GM23338 (cell line): ENCODE measurements at regions not wholly inside any gene's neighbourhood (a gene's known extent, or its start where the extent isn't known, plus 50 kb on each side); places are given as distances from the start of the nearest gene placed in this dataset.
"Not testable (repeated sequence)": the region's sequence is repeated elsewhere in the genome, so short reads cannot be mapped to it uniquely, and the experiment has no call there.

Experiments used
- ATAC-seq: fragments of 200-7000 bp; cut with Tn5 transposase; 3 replicates; pipeline ENCODE4 v1.9.1; 2020
- DNase-seq: peaks from one replicate; pipeline ENCODE4 v3.0.0-alpha.2; 2015; ENCODE audit warnings: low spot score
- H2AFZ ChIP-seq: fragments of 200-600 bp; sonication (generic); 2 replicates; pipeline ENCODE4 v1.8.0; 2016; ENCODE audit warnings: antibody characterized with exemption, mild to moderate bottlenecking, moderate library complexity
- H3F3A ChIP-seq: fragments of 200-600 bp; sonication (generic); replicated peaks from 2 replicates; pipeline ENCODE4 v1.8.0; 2017; ENCODE audit warnings: antibody characterized with exemption, mixed run types, low read depth
- H3K27ac ChIP-seq: fragments of 200-600 bp; sonication (generic); 2 replicates; pipeline ENCODE4 v1.6.1; 2016; ENCODE audit warnings: low read depth
- H3K27me3 ChIP-seq: fragments of 200-600 bp; sonication (generic); 2 replicates; pipeline ENCODE4 v1.8.0; 2016; ENCODE audit warnings: mild to moderate bottlenecking, mixed run types, moderate library complexity; ENCODE audit not compliant: insufficient read depth
- H3K36me3 ChIP-seq: fragments of 200-600 bp; sonication (generic); 2 replicates; pipeline ENCODE4 v1.8.0; 2016; ENCODE audit warnings: mild to moderate bottlenecking; ENCODE audit not compliant: insufficient read depth
- H3K4me1 ChIP-seq: fragments of 200-600 bp; sonication (generic); 2 replicates; pipeline ENCODE4 v1.8.0; 2016; ENCODE audit warnings: mild to moderate bottlenecking, moderate library complexity; ENCODE audit not compliant: insufficient read depth
- H3K4me2 ChIP-seq: fragments of 200-600 bp; sonication (generic); 2 replicates; pipeline ENCODE4 v1.7.1; 2017; ENCODE audit warnings: mixed run types
- H3K4me3 ChIP-seq: fragments of 200-600 bp; sonication (generic); 2 replicates; pipeline ENCODE4 v1.6.1; 2016; ENCODE audit warnings: mixed run types
- H3K79me2 ChIP-seq: fragments of 200-600 bp; sonication (generic); replicated peaks from 2 replicates; pipeline ENCODE4 v1.8.0; 2017; ENCODE audit warnings: mild to moderate bottlenecking; ENCODE audit not compliant: insufficient read depth
- H3K9me2 ChIP-seq: fragments of 200-600 bp; sonication (generic); 2 replicates; pipeline ENCODE4 v1.8.0; 2017; ENCODE audit not compliant: insufficient read depth
- H4K20me1 ChIP-seq: fragments of 200-600 bp; sonication (generic); replicated peaks from 2 replicates; pipeline ENCODE4 v1.8.0; 2017; ENCODE audit warnings: mild to moderate bottlenecking; ENCODE audit not compliant: insufficient read depth
- H3K27ac Mint-ChIP-seq: 2 replicates; pipeline ENCODE4 v1.8.0; 2020; ENCODE audit warnings: inconsistent platforms, mild to moderate bottlenecking, moderate library complexity, mixed read lengths
- H3K27me3 Mint-ChIP-seq: 3 replicates; pipeline ENCODE4 v1.8.0; 2022; ENCODE audit warnings: low read depth, mild to moderate bottlenecking, moderate library complexity, mixed read lengths, inconsistent platforms; ENCODE audit not compliant: insufficient read depth, poor library complexity
- H3K36me3 Mint-ChIP-seq: 3 replicates; pipeline ENCODE4 v1.8.0; 2021; ENCODE audit warnings: low read depth, mild to moderate bottlenecking, inconsistent platforms, moderate library complexity, mixed read lengths
- H3K4me1 Mint-ChIP-seq: 3 replicates; pipeline ENCODE4 v1.8.0; 2020; ENCODE audit warnings: mild to moderate bottlenecking, inconsistent platforms, mixed read lengths
- H3K4me3 Mint-ChIP-seq: 3 replicates; pipeline ENCODE4 v1.8.0; 2021; ENCODE audit warnings: moderate library complexity, mild to moderate bottlenecking, inconsistent platforms, mixed read lengths
- H3K9me3 Mint-ChIP-seq: 3 replicates; pipeline ENCODE4 v1.8.0; 2020; ENCODE audit warnings: moderate library complexity, mild to moderate bottlenecking, inconsistent platforms, mixed read lengths
- CREB1 ChIP-seq: fragments of 250-450 bp; sonication (Bioruptor Pico); IDR thresholded peaks from 2 replicates; pipeline ENCODE4 v1.5.0; 2020; ENCODE audit warnings: low read depth, mild to moderate bottlenecking, moderate library complexity
- ETS1 ChIP-seq: IDR thresholded peaks from 2 replicates; pipeline ENCODE4 v1.6.1; 2016; ENCODE audit warnings: antibody characterized with exemption
- EZH2 ChIP-seq: fragments of 200-600 bp; sonication (generic); IDR thresholded peaks from one replicate; pipeline ENCODE4 v1.8.0; 2017; ENCODE audit warnings: antibody characterized with exemption, mild to moderate bottlenecking, low read depth; ENCODE audit not compliant: unreplicated experiment
- EZH2phosphoT487 ChIP-seq: fragments of 200-600 bp; sonication (generic); IDR thresholded peaks from one replicate; pipeline ENCODE4 v1.8.1; 2018; ENCODE audit warnings: antibody characterized with exemption; ENCODE audit not compliant: unreplicated experiment
- JUNB ChIP-seq: IDR thresholded peaks from one replicate; pipeline ENCODE4 v1.6.1; 2016; ENCODE audit warnings: antibody characterized with exemption; ENCODE audit not compliant: unreplicated experiment
- NANOG ChIP-seq: IDR thresholded peaks from 2 replicates; pipeline ENCODE4 v1.6.1; 2016; ENCODE audit warnings: antibody characterized with exemption, borderline replicate concordance
- POLR2AphosphoS5 ChIP-seq: IDR thresholded peaks from 2 replicates; pipeline ENCODE4 v1.6.1; 2016; ENCODE audit warnings: antibody characterized with exemption, low read depth
- REST ChIP-seq: IDR thresholded peaks from one replicate; pipeline ENCODE4 v1.6.1; 2018; ENCODE audit warnings: antibody characterized with exemption; ENCODE audit not compliant: unreplicated experiment
- STAT1 ChIP-seq: IDR thresholded peaks from one replicate; pipeline ENCODE4 v1.6.1; 2016; ENCODE audit warnings: antibody characterized with exemption; ENCODE audit not compliant: unreplicated experiment
- ZNF114 ChIP-seq: fragments of 250-450 bp; sonication (Bioruptor Pico); IDR thresholded peaks from 2 replicates; pipeline ENCODE4 v1.5.0; 2020; ENCODE audit warnings: mild to moderate bottlenecking, moderate library complexity
- ZNF331 ChIP-seq: fragments of 250-450 bp; sonication (Bioruptor Pico); IDR thresholded peaks from 2 replicates; pipeline ENCODE4 v1.5.0; 2020; ENCODE audit warnings: low read depth, mild to moderate bottlenecking, moderate library complexity
- TF ChIP-seq, protein P1 (sequence below): fragments of 250-450 bp; sonication (Bioruptor Pico); IDR thresholded peaks from 2 replicates; pipeline ENCODE4 v1.5.0; 2020; ENCODE audit warnings: mild to moderate bottlenecking, moderate library complexity

- Histone ChIP-seq H3K4me2 (no peak overlapping the region), H3K27me3 (no peaks in the 10 kb centered on the region), H2AFZ (no peak overlapping the region), H3K79me2 (no peaks in the 10 kb centered on the region), H3F3A (no peaks in the 10 kb centered on the region), H3K9me2 (no peaks in the 10 kb centered on the region), H3K27ac (no peak overlapping the region), H4K20me1 (no peaks in the 10 kb centered on the region), H3K4me1 (no peaks in the 10 kb centered on the region), H3K36me3 (no peaks in the 10 kb centered on the region), H3K4me3 (no peak overlapping the region)
- TF ChIP-seq POLR2AphosphoS5 (no peak), ZNF114 (CRISPR knock-in tag) (no peak), REST (no peak), CREB1 (CRISPR knock-in tag) (no peak), ETS1 (no peak), STAT1 (no peak), EZH2 (no peak), ZNF331 (CRISPR knock-in tag) (no peak), EZH2phosphoT487 (no peak), JUNB (no peak), NANOG (no peak)
- TF ChIP-seq, protein P1, sequence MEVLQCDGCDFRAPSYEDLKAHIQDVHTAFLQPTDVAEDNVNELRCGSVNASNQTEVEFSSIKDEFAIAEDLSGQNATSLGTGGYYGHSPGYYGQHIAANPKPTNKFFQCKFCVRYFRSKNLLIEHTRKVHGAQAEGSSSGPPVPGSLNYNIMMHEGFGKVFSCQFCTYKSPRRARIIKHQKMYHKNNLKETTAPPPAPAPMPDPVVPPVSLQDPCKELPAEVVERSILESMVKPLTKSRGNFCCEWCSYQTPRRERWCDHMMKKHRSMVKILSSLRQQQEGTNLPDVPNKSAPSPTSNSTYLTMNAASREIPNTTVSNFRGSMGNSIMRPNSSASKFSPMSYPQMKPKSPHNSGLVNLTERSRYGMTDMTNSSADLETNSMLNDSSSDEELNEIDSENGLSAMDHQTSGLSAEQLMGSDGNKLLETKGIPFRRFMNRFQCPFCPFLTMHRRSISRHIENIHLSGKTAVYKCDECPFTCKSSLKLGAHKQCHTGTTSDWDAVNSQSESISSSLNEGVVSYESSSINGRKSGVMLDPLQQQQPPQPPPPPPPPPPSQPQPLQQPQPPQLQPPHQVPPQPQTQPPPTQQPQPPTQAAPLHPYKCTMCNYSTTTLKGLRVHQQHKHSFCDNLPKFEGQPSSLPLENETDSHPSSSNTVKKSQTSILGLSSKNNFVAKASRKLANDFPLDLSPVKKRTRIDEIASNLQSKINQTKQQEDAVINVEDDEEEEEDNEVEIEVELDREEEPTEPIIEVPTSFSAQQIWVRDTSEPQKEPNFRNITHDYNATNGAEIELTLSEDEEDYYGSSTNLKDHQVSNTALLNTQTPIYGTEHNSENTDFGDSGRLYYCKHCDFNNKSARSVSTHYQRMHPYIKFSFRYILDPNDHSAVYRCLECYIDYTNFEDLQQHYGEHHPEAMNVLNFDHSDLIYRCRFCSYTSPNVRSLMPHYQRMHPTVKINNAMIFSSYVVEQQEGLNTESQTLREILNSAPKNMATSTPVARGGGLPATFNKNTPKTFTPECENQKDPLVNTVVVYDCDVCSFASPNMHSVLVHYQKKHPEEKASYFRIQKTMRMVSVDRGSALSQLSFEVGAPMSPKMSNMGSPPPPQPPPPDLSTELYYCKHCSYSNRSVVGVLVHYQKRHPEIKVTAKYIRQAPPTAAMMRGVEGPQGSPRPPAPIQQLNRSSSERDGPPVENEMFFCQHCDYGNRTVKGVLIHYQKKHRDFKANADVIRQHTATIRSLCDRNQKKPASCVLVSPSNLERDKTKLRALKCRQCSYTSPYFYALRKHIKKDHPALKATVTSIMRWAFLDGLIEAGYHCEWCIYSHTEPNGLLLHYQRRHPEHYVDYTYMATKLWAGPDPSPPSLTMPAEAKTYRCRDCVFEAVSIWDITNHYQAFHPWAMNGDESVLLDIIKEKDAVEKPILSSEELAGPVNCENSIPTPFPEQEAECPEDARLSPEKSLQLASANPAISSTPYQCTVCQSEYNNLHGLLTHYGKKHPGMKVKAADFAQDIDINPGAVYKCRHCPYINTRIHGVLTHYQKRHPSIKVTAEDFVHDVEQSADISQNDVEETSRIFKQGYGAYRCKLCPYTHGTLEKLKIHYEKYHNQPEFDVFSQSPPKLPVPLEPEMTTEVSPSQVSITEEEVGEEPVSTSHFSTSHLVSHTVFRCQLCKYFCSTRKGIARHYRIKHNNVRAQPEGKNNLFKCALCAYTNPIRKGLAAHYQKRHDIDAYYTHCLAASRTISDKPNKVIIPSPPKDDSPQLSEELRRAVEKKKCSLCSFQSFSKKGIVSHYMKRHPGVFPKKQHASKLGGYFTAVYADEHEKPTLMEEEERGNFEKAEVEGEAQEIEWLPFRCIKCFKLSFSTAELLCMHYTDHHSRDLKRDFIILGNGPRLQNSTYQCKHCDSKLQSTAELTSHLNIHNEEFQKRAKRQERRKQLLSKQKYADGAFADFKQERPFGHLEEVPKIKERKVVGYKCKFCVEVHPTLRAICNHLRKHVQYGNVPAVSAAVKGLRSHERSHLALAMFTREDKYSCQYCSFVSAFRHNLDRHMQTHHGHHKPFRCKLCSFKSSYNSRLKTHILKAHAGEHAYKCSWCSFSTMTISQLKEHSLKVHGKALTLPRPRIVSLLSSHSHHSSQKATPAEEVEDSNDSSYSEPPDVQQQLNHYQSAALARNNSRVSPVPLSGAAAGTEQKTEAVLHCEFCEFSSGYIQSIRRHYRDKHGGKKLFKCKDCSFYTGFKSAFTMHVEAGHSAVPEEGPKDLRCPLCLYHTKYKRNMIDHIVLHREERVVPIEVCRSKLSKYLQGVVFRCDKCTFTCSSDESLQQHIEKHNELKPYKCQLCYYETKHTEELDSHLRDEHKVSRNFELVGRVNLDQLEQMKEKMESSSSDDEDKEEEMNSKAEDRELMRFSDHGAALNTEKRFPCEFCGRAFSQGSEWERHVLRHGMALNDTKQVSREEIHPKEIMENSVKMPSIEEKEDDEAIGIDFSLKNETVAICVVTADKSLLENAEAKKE (CRISPR knock-in tag), result no peak
- Mint-ChIP-seq H3K4me1 (no peaks in the 10 kb centered on the region), H3K27me3 (no peaks in the 10 kb centered on the region), H3K9me3 (peaks cover 14% of the 10 kb centered on the region), H3K4me3 (no peak overlapping the region), H3K36me3 (no peaks in the 10 kb centered on the region), H3K27ac (no peak overlapping the region)
- DNase-seq (no peak), ATAC-seq (no peak)
These were observed 533.8 kb upstream of the LRRN3 start for GRCh38 chr7:110557136-110557535.

DNA sequence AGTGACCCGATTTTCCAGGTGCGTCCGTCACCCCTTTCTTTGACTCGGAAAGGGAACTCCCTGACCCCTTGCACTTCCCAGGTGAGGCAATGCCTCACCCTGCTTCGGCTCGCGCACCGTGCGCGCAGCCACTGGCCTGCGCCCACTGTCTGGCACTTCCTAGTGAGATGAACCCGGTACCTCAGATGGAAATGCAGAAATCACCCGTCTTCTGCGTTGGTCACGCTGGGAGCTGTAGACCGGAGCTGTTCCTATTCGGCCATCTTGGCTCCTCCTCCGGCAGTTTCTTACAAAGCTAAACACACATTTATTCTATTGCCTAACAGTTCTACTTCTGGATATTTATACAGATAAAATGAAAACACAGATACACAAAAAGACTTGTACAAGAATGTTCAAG, 527.6 kb upstream of the LRRN3 start:
- H3K27me3 ChIP-seq, H3K4me1 Mint-ChIP-seq, H3K36me3 Mint-ChIP-seq, H3K4me1 ChIP-seq, H3K4me3 Mint-ChIP-seq, H3K79me2 ChIP-seq, DNase-seq, H3K36me3 ChIP-seq, H3K4me3 ChIP-seq, H3K27ac Mint-ChIP-seq, H3K27ac ChIP-seq, H3K27me3 Mint-ChIP-seq, H3K9me2 ChIP-seq, H3K4me2 ChIP-seq, H2AFZ ChIP-seq, H4K20me1 ChIP-seq, H3K9me3 Mint-ChIP-seq, H3F3A ChIP-seq, ATAC-seq: not testable (repeated sequence)
